MM.1S (cell line): ENCODE measurements at regions not wholly inside any gene's neighbourhood (a gene's known extent, or its start where the extent isn't known, plus 50 kb on each side); places are given as distances from the start of the nearest gene placed in this dataset.
"Not testable (repeated sequence)": the region's sequence is repeated elsewhere in the genome, so short reads cannot be mapped to it uniquely, and the experiment has no call there.

ENCODE experiments used
- DNase-seq: peaks from one replicate; pipeline ENCODE4 v3.0.0-alpha.2; 2015
- H2AFZ ChIP-seq: fragments of 300-600 bp; sonication (generic); 2 replicates; pipeline ENCODE4 v1.6.0; 2016; ENCODE audit warnings: antibody characterized with exemption, low read length
- H3F3A ChIP-seq: fragments of 300-600 bp; sonication (generic); 2 replicates; pipeline ENCODE4 v1.6.1; 2016; ENCODE audit warnings: mild to moderate bottlenecking, antibody characterized with exemption, low read length, moderate library complexity, mixed read lengths; ENCODE audit not compliant: insufficient read depth
- H3K27ac ChIP-seq: fragments of 300-600 bp; sonication (generic); 2 replicates; pipeline ENCODE4 v1.5.1; 2016; ENCODE audit warnings: mild to moderate bottlenecking, low read length
- H3K27me3 ChIP-seq: fragments of 300-600 bp; sonication (generic); replicated peaks from 2 replicates; pipeline ENCODE4 v1.6.0; 2016; ENCODE audit warnings: low read length; ENCODE audit not compliant: insufficient read depth
- H3K36me3 ChIP-seq: fragments of 300-600 bp; sonication (generic); replicated peaks from 2 replicates; pipeline ENCODE4 v1.6.1; 2016; ENCODE audit warnings: mild to moderate bottlenecking, low read length, mixed read lengths; ENCODE audit not compliant: insufficient read depth
- H3K4me1 ChIP-seq: fragments of 300-600 bp; sonication (generic); 2 replicates; pipeline ENCODE4 v1.6.1; 2016; ENCODE audit warnings: low read length, mixed read lengths
- H3K4me2 ChIP-seq: fragments of 300-600 bp; sonication (generic); 2 replicates; pipeline ENCODE4 v1.6.0; 2016; ENCODE audit warnings: low read depth, low read length
- H3K4me3 ChIP-seq: fragments of 300-600 bp; sonication (generic); 2 replicates; pipeline ENCODE4 v1.5.1; 2016; ENCODE audit warnings: low read length, mixed read lengths
- H3K79me2 ChIP-seq: fragments of 300-600 bp; sonication (generic); 2 replicates; pipeline ENCODE4 v1.6.1; 2016; ENCODE audit warnings: mixed run types, low read length, mixed read lengths
- H3K9ac ChIP-seq: fragments of 300-600 bp; sonication (generic); 2 replicates; pipeline ENCODE4 v1.6.1; 2016; ENCODE audit warnings: low read length, mixed read lengths
- H3K9me2 ChIP-seq: fragments of 300-600 bp; sonication (generic); replicated peaks from 2 replicates; pipeline ENCODE4 v1.6.1; 2016; ENCODE audit warnings: mild to moderate bottlenecking, low read length, mixed read lengths; ENCODE audit not compliant: insufficient read depth
- H3K9me3 ChIP-seq: fragments of 300-600 bp; sonication (generic); replicated peaks from 2 replicates; pipeline ENCODE4 v1.6.1; 2016; ENCODE audit warnings: mild to moderate bottlenecking, low read length, mixed read lengths; ENCODE audit not compliant: insufficient read depth
- H4K20me1 ChIP-seq: fragments of 300-600 bp; sonication (generic); 2 replicates; pipeline ENCODE4 v1.6.1; 2016; ENCODE audit warnings: mild to moderate bottlenecking, low read length, moderate library complexity, mixed read lengths; ENCODE audit not compliant: insufficient read depth
- EZH2 ChIP-seq: fragments of 300-600 bp; sonication (generic); optimal IDR thresholded peaks from 2 replicates; pipeline ENCODE3; 2017; ENCODE audit warnings: low read depth, mild to moderate bottlenecking, antibody characterized with exemption, low read length, mixed read lengths
- EZH2phosphoT487 ChIP-seq: fragments of 300-600 bp; sonication (generic); IDR thresholded peaks from 2 replicates; pipeline ENCODE4 v1.6.1; 2018; ENCODE audit warnings: antibody characterized with exemption, low read length
- TF ChIP-seq, protein P1 (sequence below): fragments of 300-600 bp; sonication (generic); IDR thresholded peaks from 2 replicates; pipeline ENCODE4 v1.5.1; 2016; ENCODE audit warnings: antibody characterized with exemption, low read length, mixed read lengths

DNA sequence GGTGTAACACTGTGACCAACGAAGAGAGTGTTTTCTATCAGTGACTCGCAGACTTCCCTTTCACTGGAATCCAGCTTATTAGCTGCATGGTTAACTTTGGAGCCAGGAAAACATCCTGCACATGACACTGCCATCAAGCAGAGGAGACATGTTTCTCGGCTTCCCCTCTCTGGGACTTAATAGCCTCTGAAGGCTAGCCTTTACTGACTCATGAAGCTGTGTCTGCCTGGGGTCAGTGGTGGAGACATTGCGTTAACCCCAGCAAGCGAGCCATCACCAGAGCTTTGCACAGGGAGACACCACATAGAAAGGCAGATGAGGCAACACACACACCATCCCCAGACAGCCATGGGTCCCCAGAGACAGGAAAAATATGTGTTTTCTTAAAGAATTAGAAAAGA, 126.9 kb upstream of the PRICKLE1 start:
- Histone ChIP-seq H2AFZ (no peak overlapping the region), H3K79me2 (no peaks in the 10 kb centered on the region), H3K27me3 (no peaks in the 10 kb centered on the region), H3K9me2 (no peaks in the 10 kb centered on the region), H3K4me3 (no peak overlapping the region), H3K36me3 (no peaks in the 10 kb centered on the region), H3K9me3 (no peaks in the 10 kb centered on the region), H3K4me1 (no peaks in the 10 kb centered on the region), H3K27ac (no peak overlapping the region), H3F3A (no peaks in the 10 kb centered on the region), H3K9ac (no peak overlapping the region), H4K20me1 (no peaks in the 10 kb centered on the region), H3K4me2 (no peak overlapping the region)
- TF ChIP-seq EZH2 (no peak), EZH2phosphoT487 (no peak)
- TF ChIP-seq, protein P1, sequence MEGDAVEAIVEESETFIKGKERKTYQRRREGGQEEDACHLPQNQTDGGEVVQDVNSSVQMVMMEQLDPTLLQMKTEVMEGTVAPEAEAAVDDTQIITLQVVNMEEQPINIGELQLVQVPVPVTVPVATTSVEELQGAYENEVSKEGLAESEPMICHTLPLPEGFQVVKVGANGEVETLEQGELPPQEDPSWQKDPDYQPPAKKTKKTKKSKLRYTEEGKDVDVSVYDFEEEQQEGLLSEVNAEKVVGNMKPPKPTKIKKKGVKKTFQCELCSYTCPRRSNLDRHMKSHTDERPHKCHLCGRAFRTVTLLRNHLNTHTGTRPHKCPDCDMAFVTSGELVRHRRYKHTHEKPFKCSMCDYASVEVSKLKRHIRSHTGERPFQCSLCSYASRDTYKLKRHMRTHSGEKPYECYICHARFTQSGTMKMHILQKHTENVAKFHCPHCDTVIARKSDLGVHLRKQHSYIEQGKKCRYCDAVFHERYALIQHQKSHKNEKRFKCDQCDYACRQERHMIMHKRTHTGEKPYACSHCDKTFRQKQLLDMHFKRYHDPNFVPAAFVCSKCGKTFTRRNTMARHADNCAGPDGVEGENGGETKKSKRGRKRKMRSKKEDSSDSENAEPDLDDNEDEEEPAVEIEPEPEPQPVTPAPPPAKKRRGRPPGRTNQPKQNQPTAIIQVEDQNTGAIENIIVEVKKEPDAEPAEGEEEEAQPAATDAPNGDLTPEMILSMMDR: no peak
- DNase-seq: no peak

DNA sequence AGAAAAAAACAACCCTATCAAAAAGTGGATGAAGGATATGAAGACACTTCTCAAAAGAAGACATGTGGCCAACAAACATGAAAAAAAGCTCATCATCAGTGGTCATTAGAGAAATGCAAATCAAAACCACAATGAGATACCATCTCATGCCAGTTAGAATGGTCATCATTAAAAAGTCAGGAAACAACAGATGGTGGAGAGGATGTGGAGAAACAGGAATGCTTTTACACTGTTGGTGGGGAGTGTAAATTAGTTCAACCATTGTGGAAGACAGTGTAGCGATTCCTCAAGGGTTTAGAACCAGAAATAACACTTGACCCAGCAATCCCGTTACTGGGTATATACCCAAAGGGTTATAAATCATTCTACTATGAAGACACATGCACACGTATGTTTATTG, 124.0 kb upstream of the PRICKLE1 start:
- not testable (repeated sequence) for H3K79me2 ChIP-seq, H3K9ac ChIP-seq, H4K20me1 ChIP-seq, H3K4me1 ChIP-seq, H2AFZ ChIP-seq, H3K36me3 ChIP-seq, H3K4me3 ChIP-seq, H3K9me3 ChIP-seq, H3F3A ChIP-seq, DNase-seq, H3K9me2 ChIP-seq, H3K27ac ChIP-seq, H3K4me2 ChIP-seq, H3K27me3 ChIP-seq

DNA sequence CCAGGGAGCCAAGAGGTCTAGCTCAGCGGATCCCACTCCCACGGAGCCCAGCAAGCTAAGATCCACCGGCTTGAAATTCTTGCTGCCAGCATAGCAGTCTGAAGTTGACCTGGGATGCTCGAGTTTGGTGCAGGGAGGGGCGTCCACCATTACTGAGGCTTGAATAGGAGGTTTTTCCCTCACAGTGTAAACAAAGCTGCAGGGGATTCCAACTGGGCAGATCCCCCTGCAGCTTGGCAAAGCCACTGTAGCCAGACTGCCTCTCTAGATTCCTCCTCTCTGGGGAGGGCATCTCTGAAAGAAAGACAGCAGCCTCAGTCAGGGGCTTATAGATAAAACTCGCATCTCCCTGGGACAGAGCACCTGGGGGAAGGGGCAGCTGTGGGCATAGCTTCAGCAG, 118.8 kb upstream of the PRICKLE1 start:
- H3K4me2 ChIP-seq, H3K27me3 ChIP-seq, DNase-seq, H4K20me1 ChIP-seq, H3K4me3 ChIP-seq, H3K79me2 ChIP-seq, H3K9me3 ChIP-seq, H3K27ac ChIP-seq, H3K4me1 ChIP-seq, H3K36me3 ChIP-seq, H3K9ac ChIP-seq, H3K9me2 ChIP-seq, H3F3A ChIP-seq, H2AFZ ChIP-seq: not testable (repeated sequence)

DNA sequence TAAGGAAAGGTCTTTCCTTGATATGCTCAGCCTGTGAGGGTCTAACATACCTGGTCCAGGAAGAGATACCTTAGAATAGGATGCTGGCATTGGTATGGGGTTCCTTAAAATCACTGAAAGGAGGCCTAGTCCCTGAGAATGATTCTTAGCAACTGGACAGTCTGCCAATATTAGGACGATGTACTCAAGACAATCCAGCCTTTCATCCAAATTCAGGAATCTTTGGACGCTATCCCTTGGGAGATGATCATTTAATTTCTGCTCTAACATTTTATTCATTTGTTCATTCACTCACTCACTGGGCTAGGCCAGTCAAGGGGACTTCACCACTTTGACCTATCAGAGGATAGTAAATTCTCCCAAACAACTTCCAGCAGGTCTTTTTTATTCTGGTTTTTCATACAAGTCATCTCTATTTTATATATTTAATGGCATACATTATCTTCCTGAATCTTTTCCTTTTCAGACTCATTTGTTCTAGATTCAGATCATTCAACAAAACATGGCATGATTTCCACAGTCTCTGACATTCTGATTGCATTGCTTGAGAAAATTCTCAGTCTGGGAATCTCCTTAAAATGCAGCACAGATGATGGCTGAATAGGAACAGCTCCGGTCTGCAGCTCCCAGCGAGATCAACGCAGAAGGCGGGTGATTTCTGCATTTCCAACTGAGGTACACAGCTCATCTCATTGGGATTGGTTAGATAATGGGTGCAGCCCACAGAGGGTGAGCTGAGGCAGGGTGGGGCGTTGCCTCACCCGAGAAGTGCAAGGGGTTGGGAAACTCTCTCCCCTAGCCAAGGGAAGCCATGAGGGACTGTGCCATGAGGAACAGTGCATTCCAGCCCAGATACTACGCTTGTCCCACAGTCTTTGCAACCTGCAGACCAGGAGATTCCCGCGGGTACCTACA, 118.0 kb upstream of the PRICKLE1 start:
- Histone ChIP-seq H3K79me2 (no peaks in the 10 kb centered on the region), H4K20me1 (no peaks in the 10 kb centered on the region), H3K9me3 (no peaks in the 10 kb centered on the region), H3K27ac (no peak overlapping the region), H3K4me2 (no peak overlapping the region), H3K4me1 (no peaks in the 10 kb centered on the region), H3K27me3 (no peaks in the 10 kb centered on the region), H3K9me2 (no peaks in the 10 kb centered on the region), H2AFZ (no peak overlapping the region), H3K4me3 (no peak overlapping the region), H3F3A (no peaks in the 10 kb centered on the region), H3K36me3 (no peaks in the 10 kb centered on the region), H3K9ac (no peak overlapping the region)
- no peak for DNase-seq
- TF ChIP-seq EZH2phosphoT487 (no peak), EZH2 (no peak)
- TF ChIP-seq, protein P1: no peak
